HG03558 (cell line): ENCODE measurements at regions not wholly inside any gene's neighbourhood (a gene's known extent, or its start where the extent isn't known, plus 50 kb on each side); places are given as distances from the start of the nearest gene placed in this dataset.

Source experiments
- ATAC-seq: cut with Tn5 transposase; IDR thresholded peaks from one replicate; pipeline ENCODE4 v1.9.1; 2021; ENCODE audit warnings: moderate number of reproducible peaks; ENCODE audit not compliant: unreplicated experiment; ENCODE audit errors: extremely low read depth

DNA sequence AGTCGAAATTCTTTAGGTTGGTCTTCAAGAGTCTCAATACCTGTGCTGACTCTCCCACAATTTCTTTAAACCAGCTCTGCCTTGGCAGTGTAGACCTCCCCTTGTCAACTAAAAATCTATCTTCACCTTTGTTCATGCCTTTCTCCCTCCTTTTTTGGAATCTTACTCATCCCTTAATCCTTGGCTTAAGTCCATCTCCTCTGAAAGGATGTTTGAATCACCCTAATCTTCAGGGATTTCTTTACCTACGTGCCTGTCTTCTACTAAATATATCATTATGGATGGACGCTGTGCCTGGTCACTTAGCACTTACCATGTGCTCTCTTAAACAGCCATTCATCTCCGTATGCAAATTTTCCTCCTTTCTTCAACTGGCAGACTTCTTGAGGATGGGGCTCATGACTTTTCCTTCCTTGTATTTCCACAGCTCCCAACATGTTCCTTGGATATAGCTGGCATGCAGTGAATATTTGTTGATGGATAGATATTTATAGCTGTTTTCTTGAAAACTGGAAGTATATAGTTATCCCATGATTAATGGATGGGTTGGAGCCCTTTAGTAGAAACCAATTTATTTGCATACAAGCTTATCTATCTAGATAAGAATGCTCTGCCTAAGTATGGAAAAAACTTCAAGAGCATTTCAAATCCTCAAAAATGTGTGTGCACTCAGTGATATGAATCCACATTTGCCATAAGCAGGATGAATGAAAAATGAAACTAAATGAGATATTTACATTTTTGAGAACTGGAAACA is 166.6 kb downstream of the SPRY1 start:
- no peak for ATAC-seq

DNA sequence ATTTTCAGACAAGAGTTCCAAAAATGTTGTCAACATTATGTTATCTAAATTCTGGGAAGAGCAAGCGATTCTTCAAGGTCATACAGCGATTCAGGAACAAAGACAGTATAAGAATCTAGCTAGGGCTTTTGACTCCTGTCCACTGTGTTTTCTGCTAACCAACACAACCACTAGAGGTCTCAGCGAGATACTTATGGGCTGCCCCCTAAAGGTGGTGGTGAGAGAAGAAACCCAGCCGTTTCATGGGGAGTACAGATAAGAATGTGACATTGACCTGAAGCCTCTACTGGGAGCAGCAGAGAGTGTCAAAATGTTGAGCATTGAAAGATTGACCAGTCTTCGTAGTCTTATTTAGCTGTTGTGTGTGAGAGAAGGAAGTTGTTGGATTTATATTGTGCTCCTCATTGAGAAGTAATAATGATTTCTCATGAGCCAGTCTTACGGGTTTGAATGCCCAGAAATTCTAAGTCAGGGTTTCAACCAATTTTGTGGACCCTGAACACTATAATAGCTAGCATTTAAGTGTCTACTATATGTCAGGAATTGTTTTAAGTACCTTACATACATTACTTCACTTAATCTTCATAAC is 168.3 kb downstream of the SPRY1 start:
- peak; percentile 100 for ATAC-seq

DNA sequence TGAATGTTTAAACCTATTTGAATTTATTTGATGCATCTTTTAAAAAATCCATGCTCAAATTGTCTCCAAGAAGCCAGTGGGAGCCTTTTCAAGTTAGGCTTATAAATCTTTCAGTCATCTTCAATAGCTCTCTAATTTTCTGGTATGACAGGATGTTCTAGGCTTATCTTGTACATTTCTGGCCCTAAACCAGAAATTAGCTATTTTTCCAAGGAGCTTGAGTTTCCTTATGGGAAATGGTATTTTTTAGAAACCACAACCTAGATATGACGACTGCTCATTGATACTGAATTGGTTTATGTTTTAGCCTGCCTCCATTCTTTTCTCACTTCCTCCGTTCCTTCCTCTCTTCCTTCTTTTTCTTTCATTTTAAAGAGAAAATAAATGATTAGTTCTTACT is 172.3 kb downstream of the SPRY1 start:
- no peak for ATAC-seq

DNA sequence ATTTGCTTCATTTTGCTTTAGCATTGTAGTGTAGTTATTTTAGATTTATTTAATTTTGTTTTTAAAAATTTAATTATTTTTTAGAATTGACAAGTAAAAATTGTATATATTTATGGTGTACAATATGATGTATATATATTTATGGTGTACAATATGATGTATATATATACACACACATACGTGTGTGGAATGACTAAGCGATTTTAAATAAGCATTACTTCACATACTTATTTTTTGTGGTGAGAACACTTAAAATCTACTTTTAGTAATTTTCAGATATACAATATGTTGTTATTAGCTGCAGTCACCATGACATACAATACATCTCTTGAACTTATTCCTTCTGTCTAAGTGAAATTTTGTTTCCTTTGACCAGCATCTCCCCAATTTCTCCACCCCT is 172.9 kb downstream of the SPRY1 start:
- ATAC-seq: no peak

DNA sequence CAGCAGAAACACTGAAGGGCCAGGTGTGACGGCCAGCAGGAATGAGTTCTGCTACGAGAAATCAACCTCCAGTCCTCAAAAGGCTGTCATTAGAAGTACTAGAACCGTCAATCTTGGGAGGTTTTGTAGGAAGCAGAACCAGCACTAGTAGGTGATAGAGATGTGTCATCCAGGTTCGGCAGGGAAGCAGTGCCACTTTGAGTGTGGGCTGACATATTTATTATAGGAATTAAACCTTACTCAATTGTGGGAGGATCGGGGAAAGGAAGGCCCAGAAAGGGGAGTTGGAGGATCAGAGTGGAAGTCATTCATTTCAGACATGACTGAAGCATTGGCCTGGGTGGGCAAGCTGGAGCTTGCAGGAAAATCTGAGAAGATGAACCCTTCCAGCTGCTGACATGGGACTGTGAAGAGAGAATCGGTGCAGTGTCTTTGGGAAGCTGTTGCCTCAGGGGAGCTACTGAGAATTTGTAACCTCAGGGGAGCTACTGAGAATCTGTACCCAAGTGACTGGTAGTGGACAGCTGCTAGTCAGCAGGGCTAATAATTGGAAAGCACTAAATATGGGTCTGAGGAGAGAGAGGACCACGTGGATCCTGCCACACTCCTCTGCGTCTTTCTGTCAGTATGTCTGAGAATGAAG is 177.4 kb downstream of the SPRY1 start:
- no peak for ATAC-seq

DNA sequence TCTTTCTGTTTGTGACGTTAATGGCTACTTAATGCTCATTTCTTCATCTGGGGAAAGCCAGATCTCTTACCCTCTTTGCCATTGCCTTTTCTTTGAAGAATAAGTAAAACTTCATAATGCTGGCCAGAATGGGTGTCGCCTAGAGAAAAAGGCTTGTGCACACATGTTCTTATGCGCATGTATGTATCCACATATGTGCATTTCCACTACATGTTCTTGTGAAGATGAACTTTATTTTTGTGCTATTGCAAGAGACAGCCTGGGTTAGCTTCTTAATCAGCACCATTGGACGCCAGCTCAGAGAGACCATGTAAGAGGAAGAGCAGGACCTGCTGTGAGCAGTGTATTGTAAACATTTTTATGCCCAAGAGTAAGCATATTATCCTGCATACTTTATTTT is 178.7 kb downstream of the SPRY1 start:
- no peak for ATAC-seq

DNA sequence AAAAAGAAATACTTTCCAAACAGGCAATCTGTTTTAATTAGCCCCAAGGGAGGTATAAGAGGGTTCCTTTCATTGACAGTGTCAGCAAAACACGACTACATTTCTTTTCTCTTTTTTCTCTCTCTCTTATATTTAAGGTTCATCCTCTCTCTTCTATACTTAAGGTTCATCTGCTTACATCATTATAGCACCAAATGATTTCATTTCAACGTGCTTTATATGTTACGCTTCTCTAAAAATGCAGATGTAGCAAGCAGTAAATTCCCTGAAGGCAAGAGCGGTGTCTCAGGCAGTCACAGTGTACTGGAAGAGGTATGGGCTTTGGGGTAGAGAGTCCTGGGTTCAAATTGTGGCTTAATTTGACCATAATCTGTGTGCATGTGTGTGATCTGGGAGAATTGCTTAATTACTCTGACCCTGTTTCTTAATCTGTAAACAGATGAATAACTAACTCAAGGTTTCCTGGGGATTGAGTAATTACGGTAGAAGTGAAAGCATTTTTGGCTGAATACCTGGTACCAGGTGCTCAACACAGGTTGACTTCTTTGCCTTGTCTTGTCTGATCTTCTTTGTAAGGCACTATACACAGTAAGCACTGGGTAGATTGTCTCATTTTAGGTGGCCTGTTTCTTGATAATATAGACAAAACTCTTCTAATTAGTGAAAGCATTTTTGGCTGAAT is 180.8 kb downstream of the SPRY1 start:
- no peak for ATAC-seq

DNA sequence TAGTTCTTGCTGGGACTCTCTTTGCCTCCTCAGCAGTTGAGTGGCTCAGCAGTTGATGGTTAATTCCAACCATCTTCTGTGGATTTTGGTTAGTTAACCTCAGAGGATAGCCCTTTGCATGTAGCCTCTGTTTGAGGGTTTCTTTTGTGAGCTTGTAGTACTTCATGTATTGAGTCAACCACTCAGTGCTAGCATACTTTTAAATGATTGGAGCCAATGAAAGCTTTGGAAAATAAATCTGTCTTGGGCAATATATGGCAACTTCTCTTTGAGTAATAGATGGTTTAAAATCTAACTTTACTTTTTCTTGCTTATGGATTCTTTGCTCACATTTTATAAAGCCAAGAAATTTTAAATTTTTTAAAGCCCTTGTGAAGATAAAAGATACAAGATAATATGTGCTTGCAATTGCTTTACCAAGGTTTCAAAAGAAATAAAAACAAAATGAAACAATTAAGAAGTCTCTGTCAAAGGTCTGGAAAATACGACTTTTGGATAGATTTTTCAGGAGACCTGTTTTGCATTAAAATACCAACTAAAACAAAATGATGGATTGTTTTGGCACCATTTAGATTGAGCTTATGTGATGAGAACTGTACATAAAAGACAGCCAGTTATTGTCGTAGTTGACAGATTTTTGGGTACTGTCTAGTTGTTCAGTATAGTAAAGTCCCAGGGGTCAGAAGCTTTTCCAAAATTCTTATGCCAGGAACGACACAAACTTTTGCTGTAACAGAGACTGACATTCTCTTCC is 181.9 kb downstream of the SPRY1 start:
- ATAC-seq: no peak

DNA sequence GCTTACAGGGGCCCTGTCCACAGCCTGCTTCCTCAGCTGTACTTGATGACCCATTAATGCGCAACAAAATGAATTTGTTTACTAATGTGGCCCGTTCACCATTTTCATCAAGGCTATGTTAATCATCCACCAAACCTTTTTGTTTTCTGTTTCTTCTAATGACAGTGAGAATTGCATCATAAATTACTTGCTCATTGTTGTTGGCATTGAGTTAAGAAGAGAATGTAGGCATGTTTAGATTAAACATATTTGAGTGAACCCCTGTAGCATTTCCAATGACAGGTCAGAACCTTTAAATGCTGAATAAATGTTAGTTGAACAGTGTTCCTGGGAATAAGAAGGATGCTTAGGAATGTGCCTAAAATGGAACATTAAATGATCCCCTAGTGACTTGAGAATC is 183.4 kb downstream of the SPRY1 start:
- ATAC-seq: no peak

DNA sequence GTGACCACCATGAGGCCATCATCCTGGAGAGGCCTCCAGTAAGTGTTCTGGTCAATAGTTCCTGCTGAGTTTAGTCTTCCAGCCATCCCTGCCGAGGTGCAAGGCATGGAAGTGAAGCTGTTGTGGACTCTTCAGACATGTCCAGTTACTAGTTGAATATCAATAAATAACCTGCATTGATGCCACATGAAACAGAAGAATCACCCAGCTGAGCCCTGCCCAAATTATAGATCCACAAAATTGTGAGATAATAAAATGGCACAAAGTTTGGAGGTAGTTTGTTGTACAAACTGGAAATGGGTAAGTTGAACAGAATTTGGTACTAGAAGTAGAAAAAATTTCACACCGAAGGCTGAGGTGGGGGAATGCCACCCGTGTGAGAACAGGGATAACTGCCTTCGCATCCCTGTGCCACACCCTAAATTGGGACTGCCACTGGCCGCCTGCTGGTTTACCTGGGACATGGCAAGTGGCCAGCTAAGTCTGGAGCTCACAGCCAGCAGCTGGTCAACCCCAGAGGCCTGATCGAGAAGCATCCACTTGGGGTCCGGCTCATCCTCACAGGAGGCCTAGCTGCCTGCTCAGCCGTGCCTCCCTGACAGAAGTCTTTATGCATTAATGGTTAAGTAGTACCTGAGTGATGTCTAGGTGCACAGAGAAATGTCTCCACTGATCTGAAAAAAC is 184.5 kb downstream of the SPRY1 start:
- ATAC-seq: no peak

DNA sequence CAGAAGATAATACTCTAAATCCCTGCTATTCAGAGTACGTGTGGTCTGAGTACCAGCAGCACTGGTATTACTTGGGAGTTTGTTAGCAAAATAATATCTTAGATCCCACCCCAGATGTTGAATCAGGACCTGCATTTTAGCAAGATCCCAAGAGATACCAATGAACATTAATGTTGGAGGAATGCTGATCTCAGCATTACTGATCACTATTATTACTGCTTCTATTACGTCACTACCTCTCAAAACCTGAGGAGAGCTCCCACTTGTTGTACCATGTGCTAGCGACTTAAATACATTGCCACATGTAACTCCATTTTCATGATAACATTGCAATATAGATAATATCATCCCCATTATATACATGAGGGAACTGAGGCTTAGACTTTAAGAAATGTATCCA is 185.2 kb downstream of the SPRY1 start:
- ATAC-seq: no peak

DNA sequence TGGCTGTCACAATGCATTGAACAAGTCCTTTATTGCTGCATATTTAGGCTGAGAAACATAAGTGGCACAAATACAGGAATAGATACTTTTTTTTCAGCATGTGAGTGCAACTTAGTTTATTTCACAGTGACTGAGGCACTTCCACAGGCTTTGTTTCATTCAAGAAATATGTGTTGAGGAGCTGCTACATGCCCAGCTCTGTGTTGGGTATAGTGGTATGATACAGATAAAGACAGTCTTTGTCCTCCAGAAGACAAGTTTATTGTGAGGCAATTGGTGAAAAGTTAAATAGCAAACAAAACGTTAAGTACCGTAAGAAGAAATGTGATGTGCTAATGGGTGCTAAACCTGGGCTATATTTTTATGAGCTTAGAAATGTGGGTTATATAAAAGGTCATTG is 186.4 kb downstream of the SPRY1 start:
- no peak for ATAC-seq

DNA sequence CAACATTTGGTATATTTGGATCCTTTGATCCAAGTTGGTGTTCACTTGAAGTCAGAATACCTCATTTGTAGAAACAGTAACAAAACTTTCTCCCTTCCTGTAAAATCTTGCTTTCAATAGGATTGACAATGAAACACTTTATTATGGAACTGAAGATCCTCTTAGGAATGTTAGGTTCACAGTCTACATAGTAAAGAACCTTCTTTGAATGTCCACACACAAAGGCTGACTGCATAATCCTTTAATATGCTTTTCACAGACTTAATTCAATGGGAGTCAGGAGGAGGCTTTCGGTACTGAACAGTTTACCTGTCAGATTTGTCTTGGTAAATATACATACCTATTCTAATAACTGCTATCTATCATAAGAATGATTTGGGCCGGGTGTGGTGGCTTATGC is 188.5 kb downstream of the SPRY1 start:
- ATAC-seq: no peak

DNA sequence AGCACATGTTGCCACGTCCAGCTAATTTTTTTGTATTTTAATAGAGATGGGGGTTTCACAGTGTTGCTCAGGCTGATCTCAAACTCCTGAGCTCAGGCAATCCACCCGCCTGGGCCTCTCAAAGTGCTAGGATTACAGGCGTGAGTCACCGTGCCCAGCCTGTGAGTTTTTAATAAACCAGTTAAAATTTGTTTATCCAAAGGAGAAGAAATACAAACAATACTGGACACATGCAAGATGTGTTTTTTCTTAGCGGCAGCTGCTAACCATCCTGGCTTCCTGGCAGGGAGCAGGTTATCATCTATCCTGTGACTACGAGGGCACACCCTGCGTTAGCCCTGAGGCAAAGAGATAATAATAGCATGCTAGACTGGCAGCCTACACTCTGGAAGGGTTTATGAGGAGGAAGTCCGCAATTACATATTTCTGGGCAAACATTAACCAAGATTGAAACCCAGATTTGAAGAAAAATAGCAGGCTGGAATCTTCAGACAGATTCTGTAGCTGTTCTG is 191.4 kb downstream of the SPRY1 start:
- ATAC-seq: no peak

DNA sequence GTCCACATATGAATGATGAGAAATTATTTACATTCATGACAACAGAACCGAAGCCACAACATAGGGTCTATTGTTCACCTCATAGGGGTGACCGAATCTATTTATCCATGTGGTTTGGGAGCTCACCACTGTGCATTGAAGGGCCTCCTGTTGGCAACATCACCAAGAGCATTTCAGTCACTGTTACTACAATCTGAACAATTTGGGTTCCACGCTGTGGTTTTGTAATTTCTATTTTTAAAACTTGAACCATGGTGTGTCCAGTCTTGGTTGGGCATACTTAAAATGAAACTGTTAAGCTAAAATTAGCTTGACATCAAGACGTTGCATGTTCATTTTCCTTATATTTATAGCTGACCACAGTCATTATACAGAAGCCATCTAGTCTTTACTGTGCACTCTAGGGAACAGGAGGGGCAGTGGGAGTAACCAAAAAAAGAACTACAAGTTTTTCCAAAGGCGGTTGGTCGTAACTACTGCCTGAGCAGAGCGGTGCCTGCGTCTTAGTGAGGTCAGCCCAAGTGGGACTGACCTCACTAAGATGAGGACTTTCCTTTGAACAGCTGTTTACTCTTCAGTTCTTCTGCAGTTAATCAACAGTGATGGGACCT is 192.1 kb downstream of the SPRY1 start:
- peak; percentile 51 for ATAC-seq

DNA sequence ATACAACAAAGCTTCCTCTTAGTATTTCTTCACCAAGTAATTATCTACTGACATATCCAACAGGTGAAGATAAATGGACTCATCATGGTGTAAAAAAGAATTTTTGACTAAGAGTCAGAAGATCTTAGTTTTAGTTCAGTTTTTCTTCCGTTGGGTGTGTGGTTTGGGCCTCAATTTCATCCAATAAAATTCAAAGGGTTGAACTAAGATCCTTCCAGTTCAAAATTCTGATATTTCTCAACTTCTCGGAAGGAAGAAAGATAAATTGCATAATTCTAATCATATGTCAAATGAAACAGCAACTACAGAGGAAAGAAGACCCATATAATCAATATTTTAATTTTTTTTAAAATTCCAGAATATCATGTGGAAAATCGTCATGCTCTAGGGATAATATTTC is 192.7 kb downstream of the SPRY1 start:
- ATAC-seq: no peak

DNA sequence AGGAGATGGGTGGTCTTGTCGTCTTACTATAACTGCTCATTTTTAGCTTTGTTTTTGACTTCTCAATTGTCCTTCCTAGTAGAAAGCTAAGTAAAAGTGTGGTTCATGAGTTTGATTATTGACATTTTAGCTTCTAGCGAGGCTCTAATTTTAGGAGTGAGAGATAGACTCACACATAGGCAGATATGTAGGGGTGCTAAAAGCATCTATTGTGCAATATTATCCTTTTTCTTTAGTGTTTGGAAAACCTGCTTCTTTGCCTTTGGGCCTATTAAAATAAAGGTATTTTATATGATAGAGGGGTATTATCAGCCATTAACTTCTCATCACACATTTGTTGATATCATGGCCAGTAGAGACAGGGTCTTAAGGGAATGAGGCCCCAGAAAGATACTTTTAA is 195.3 kb downstream of the SPRY1 start:
- ATAC-seq: no peak

DNA sequence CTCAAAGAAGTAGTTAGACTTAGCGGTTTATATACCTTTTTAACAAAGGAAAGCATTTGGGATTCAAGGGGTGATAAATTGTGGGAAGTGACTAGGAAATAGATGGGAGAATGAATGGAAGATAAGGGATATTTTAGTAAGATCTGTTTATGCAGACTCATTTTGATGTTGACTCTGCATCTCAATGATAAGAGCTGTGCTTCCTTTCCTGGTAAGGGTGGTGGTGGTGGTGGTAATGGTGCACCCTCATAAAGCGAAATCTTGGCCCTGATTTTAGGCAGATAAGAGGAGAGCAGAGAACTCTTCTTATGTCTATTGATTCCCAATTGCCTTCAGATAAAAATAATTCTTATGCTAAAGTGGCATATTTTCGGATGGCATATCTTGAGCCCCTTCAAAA is 197.1 kb downstream of the SPRY1 start:
- ATAC-seq: no peak

DNA sequence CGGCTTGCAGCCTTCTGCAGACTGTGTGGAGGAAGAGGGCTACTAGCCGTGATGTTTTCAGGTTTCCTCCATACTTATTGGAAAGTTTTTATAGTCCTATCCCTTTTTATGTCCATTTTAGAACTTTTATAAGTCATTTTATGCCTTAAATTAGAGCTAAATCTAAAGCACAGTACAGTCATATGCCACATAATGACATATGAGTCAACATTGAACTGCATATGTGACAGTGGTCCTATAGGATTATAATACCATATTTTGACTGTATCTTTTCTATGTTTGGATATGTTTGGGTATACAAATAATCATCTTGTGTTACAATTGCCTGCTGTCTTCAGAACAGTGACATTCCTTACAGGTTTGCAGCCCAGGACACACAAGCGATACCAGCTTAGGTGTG is 200.2 kb downstream of the SPRY1 start:
- no peak for ATAC-seq
